ENCODE measurements at regions not wholly inside any gene's neighbourhood (a gene's known extent, or its start where the extent isn't known, plus 50 kb on each side); places are given as distances from the start of the nearest gene placed in this dataset.

- TF ChIP-seq CTCF (IDR thresholded peaks at IDR 0.05) (no peak), POLR2A (IDR thresholded peaks at IDR 0.05) (no peak)
Observed at GRCh38 chr13:109906976-109907375, 120.6 kb upstream of the IRS2 start.
